ENCODE measurements at regions not wholly inside any gene's neighbourhood (a gene's known extent, or its start where the extent isn't known, plus 50 kb on each side); places are given as distances from the start of the nearest gene placed in this dataset.

- TF ChIP-seq ZBTB33 (CRISPR knock-in tag; IDR thresholded peaks at IDR 0.05) (no peak), ZNF518B (CRISPR knock-in tag; IDR thresholded peaks at IDR 0.05) (no peak), NRF1 (conservative IDR thresholded peaks at IDR 0.05 in 1 of 2, IDR thresholded peaks at IDR 0.05 in 1 of 2) (no peak), ELK3 (CRISPR knock-in tag; IDR thresholded peaks at IDR 0.05) (no peak), BCOR (IDR thresholded peaks at IDR 0.05) (no peak), NONO (IDR thresholded peaks at IDR 0.05; ENCODE audit: low read depth in 2 of 2, low read length in 1 of 2) (no peak)
These were observed 171.2 kb upstream of the SDK2 start (continued) for GRCh38 chr17:73815474-73815873.
